Progenitor cell of endocrine pancreas (in vitro differentiated cells): ENCODE measurements at regions not wholly inside any gene's neighbourhood (a gene's known extent, or its start where the extent isn't known, plus 50 kb on each side); places are given as distances from the start of the nearest gene placed in this dataset.

Source experiments
- DNase-seq: peaks from one replicate; pipeline ENCODE4 v3.0.0; 2021; ENCODE audit warnings: low spot score; ENCODE audit not compliant: unreplicated experiment
- H3K27ac Mint-ChIP-seq: 2 replicates; pipeline ENCODE4 v1.8.0; 2021; ENCODE audit warnings: mild to moderate bottlenecking, moderate library complexity, mixed read lengths
- H3K27me3 Mint-ChIP-seq: 2 replicates; pipeline ENCODE4 v1.8.0; 2021; ENCODE audit warnings: mixed read lengths
- H3K36me3 Mint-ChIP-seq: 2 replicates; pipeline ENCODE4 v1.8.0; 2022; ENCODE audit warnings: mixed read lengths; ENCODE audit not compliant: insufficient read depth
- H3K4me1 Mint-ChIP-seq: 2 replicates; pipeline ENCODE4 v1.8.0; 2021; ENCODE audit warnings: low read depth, mixed read lengths
- H3K4me3 Mint-ChIP-seq: 2 replicates; pipeline ENCODE4 v1.8.0; 2021; ENCODE audit warnings: low read depth, mild to moderate bottlenecking, moderate library complexity, mixed read lengths
- H3K9me3 Mint-ChIP-seq: 2 replicates; pipeline ENCODE4 v1.8.0; 2021; ENCODE audit warnings: low read depth, mixed read lengths
- TF ChIP-seq, protein P1 (sequence below): fragments of 200-600 bp; sonication (generic); IDR thresholded peaks from one replicate; pipeline ENCODE4 v1.5.0; 2021; ENCODE audit warnings: antibody characterized with exemption, mild to moderate bottlenecking; ENCODE audit not compliant: unreplicated experiment

DNA sequence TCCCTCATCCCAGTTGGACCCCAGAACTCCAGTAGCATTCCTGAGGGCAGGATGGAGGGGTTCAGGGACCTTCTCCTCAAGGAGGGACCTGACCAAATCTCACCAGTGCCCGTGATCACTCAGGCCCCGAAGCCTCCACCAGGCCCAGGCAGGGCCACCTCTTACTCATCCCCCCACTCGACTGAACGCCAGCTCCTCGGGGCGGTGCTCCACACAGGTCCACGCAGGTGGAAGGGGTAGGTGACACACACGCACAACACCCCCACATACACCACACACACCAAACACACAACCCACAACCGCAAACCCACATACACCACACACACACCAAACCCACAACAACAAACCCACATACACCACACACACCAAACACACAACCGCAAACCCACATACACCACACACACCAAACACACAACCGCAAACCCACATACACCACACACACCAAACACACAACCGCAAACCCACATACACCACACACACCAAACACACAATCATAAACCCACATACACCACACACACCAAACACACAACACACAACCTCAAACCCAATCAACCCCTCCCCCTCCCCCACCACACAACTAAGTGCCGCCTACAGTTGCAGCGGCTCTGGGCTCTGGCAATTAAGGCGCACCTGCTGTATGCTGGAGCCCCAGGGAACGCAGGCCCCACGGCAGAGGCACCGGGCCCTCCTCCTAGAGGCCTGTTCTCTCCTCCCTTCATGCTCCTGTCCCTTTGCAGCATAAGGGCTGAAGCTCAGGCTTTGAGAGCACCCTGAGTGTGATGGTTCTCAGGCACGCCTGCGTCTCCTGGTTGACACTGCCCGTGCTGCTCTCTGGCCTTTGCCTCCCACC, 1318.1 kb downstream of the TBC1D22A start:
- Mint-ChIP-seq H3K9me3 (no peaks in the 10 kb centered on the region), H3K4me1 (no peaks in the 10 kb centered on the region), H3K4me3 (no peak overlapping the region), H3K27ac (no peak overlapping the region), H3K27me3 (peaks cover 55% of the 10 kb centered on the region), H3K36me3 (no peaks in the 10 kb centered on the region)
- DNase-seq, result no peak
- TF ChIP-seq, protein P1, sequence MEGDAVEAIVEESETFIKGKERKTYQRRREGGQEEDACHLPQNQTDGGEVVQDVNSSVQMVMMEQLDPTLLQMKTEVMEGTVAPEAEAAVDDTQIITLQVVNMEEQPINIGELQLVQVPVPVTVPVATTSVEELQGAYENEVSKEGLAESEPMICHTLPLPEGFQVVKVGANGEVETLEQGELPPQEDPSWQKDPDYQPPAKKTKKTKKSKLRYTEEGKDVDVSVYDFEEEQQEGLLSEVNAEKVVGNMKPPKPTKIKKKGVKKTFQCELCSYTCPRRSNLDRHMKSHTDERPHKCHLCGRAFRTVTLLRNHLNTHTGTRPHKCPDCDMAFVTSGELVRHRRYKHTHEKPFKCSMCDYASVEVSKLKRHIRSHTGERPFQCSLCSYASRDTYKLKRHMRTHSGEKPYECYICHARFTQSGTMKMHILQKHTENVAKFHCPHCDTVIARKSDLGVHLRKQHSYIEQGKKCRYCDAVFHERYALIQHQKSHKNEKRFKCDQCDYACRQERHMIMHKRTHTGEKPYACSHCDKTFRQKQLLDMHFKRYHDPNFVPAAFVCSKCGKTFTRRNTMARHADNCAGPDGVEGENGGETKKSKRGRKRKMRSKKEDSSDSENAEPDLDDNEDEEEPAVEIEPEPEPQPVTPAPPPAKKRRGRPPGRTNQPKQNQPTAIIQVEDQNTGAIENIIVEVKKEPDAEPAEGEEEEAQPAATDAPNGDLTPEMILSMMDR, result no peak

DNA sequence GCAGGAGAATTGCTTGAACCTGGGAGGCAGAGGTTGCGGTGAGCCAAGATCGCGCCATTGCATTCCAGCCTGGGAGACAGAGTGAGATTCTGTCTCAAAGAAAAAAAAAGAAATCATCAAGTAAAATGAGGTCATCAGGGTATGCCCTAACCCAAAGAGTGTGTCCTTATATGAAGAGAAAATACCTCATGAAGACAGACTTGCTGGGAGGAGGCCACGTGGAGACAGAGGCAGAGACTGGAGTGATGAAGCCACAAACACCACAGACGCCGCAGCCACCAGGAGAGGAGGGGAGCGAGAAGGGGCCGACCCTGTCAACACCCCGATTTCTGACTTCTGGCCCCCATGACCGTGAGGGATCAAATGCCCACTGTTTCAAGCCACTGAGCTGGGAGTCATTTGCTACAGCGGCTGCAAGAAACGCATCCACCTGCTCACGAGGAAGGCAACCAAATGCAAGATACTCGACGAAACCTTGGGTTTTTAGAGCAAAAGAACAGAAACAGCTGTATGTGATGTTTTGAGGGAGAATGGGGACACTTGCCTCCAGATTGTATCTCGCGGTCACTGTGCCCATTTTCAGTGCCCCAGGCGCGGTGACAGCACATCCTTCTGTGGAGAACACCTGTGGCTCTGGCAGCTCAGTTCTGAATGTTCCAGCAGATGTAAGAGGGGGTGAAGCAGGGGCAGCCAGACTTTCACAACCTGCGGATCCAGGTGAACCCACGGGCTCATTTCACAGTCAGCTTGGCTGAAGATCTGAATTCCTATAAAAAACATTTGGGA, 1317.2 kb downstream of the TBC1D22A start:
- Mint-ChIP-seq H3K4me3 (no peak overlapping the region), H3K36me3 (no peaks in the 10 kb centered on the region), H3K27ac (no peak overlapping the region), H3K4me1 (no peaks in the 10 kb centered on the region), H3K27me3 (peaks cover 58% of the 10 kb centered on the region), H3K9me3 (no peaks in the 10 kb centered on the region)
- DNase-seq, result no peak
- TF ChIP-seq, protein P1, result no peak

DNA sequence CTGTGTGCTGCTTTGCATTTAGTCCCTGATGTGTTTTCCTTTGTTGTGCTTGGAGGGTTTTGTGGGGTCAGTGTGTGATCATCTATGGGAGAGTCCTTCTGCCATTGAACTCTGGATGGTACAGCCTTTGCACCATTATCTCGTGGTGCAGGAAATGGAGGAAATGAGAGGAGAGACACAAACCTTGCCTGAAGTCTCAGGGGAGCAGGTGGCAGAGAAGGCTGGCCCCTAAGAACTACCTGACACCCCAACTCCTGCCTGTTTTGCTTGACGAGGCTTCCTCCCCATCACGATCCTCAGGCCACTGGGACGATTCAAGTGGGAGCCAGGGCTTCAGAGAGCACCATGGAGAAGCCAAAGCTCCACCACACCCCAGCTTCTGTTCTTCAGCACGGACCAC, 1316.4 kb downstream of the TBC1D22A start:
- H3K27ac Mint-ChIP-seq, result no peak overlapping the region

DNA sequence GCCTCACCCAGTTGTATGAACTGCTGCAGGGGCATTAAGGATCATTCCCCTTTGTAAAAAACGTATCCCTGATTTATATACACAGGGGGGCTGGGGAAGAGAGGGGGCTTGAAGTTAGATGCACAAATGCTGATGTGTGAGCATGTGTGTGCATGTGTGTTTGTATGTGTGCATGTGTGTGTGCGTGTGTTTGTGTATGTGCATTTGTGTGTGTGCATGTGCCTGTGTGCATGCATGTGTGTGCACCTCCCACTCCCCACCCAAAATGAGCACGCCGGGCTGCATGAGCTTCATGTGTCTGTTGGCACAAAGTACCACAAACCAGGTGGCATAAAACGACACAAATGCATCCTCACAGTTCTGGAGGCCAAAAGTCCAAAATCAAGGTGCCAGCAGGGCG, 1315.2 kb downstream of the TBC1D22A start:
- Mint-ChIP-seq H3K27ac (no peak overlapping the region), H3K36me3 (no peaks in the 10 kb centered on the region), H3K4me3 (no peak overlapping the region), H3K9me3 (no peaks in the 10 kb centered on the region), H3K27me3 (peaks cover 54% of the 10 kb centered on the region), H3K4me1 (no peaks in the 10 kb centered on the region)
- DNase-seq, result no peak
- TF ChIP-seq, protein P1, result no peak

More for the DNA sequence above, 1316.4 kb downstream of the TBC1D22A start:
- H3K9me3 Mint-ChIP-seq, result no peaks in the 10 kb centered on the region
- no peak overlapping the region for H3K4me3 Mint-ChIP-seq
- H3K4me1 Mint-ChIP-seq, result no peaks in the 10 kb centered on the region
- peaks cover 54% of the 10 kb centered on the region for H3K27me3 Mint-ChIP-seq
- H3K36me3 Mint-ChIP-seq, result no peaks in the 10 kb centered on the region
- TF ChIP-seq, protein P1, result no peak
- DNase-seq, result no peak

DNA sequence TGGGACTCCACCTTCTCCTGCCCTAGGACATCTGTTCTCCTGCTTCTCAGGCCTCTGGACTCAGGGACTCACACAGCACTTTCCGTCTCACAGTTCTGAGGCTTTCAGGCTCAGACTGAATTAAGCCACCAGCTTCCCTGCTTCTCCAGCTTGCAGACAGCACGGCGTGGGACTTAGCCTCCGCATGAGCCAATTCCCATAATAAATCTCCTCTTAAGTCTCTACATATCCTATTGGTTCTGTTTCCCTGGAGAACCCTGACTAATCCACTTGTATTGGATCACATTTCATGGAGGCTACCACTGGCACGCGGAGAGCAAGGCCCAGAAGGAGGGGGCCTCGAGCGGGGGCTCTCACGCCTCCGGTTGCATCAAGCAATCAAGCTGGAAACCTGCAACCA, 1313.6 kb downstream of the TBC1D22A start:
- Mint-ChIP-seq H3K9me3 (no peaks in the 10 kb centered on the region), H3K27me3 (peaks cover 47% of the 10 kb centered on the region), H3K4me3 (no peak overlapping the region), H3K4me1 (no peaks in the 10 kb centered on the region), H3K27ac (no peak overlapping the region), H3K36me3 (no peaks in the 10 kb centered on the region)
- TF ChIP-seq, protein P1, result no peak
- no peak for DNase-seq
